ENCODE measurements at regions not wholly inside any gene's neighbourhood (a gene's known extent, or its start where the extent isn't known, plus 50 kb on each side); places are given as distances from the start of the nearest gene placed in this dataset.
"Not testable (repeated sequence)": the region's sequence is repeated elsewhere in the genome, so short reads cannot be mapped to it uniquely, and the experiment has no call there.

GRCh38 chr10:46753763-46754162, 157.5 kb upstream of the PTPN20 start:
- H3K27ac ChIP-seq (ENCODE audit: low read length); H3K9ac ChIP-seq (ENCODE audit: low read length); H3K9me3 ChIP-seq (ENCODE audit: control insufficient read depth, low read depth, low read length); H3K36me3 ChIP-seq (ENCODE audit: control insufficient read depth, low read depth, low read length); H3K27me3 ChIP-seq (ENCODE audit: control insufficient read depth, insufficient read depth, low read length); H3K4me3 ChIP-seq (ENCODE audit: low read length); H3K4me1 ChIP-seq (ENCODE audit: control insufficient read depth, low read depth, low read length): not testable (repeated sequence)

DNA sequence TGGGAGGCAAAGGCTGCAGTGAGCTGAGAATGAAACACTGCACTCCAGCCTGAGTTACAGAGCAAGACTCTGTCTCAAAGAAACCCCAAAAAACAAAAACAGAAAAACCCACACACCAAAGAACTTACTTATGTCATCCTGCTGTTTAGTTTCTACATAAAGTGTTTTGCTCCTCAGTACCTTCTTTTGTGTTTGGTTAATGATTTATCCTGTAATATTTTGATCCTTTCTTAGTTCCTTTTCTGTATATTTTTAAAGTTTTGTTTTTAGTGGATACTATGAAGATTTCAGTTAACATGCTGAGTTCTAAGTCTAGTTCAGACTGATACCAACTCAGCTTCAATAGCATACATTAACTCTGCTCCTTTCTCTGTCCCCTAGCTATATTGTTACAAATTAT, 149.8 kb upstream of the PTPN20 start:
- H3K4me1 ChIP-seq (ENCODE audit: control insufficient read depth, low read depth, low read length); H3K27ac ChIP-seq (ENCODE audit: low read length): not testable (repeated sequence)

GRCh38 chr10:46768515-46769291, 142.5 kb upstream of the PTPN20 start:
- not testable (repeated sequence) for H3K27me3 ChIP-seq (ENCODE audit: control insufficient read depth, insufficient read depth, low read length); H3K27ac ChIP-seq (ENCODE audit: low read length); H3K4me3 ChIP-seq (ENCODE audit: low read length); H3K36me3 ChIP-seq (ENCODE audit: control insufficient read depth, low read depth, low read length); H3K4me1 ChIP-seq (ENCODE audit: control insufficient read depth, low read depth, low read length); H3K9ac ChIP-seq (ENCODE audit: low read length); H3K9me3 ChIP-seq (ENCODE audit: control insufficient read depth, low read depth, low read length)

More for the DNA sequence above, 149.8 kb upstream of the PTPN20 start:
- not testable (repeated sequence) for H3K27me3 ChIP-seq (ENCODE audit: control insufficient read depth, insufficient read depth, low read length); H3K9me3 ChIP-seq (ENCODE audit: control insufficient read depth, low read depth, low read length); H3K36me3 ChIP-seq (ENCODE audit: control insufficient read depth, low read depth, low read length); H3K9ac ChIP-seq (ENCODE audit: low read length); H3K4me3 ChIP-seq (ENCODE audit: low read length)

DNA sequence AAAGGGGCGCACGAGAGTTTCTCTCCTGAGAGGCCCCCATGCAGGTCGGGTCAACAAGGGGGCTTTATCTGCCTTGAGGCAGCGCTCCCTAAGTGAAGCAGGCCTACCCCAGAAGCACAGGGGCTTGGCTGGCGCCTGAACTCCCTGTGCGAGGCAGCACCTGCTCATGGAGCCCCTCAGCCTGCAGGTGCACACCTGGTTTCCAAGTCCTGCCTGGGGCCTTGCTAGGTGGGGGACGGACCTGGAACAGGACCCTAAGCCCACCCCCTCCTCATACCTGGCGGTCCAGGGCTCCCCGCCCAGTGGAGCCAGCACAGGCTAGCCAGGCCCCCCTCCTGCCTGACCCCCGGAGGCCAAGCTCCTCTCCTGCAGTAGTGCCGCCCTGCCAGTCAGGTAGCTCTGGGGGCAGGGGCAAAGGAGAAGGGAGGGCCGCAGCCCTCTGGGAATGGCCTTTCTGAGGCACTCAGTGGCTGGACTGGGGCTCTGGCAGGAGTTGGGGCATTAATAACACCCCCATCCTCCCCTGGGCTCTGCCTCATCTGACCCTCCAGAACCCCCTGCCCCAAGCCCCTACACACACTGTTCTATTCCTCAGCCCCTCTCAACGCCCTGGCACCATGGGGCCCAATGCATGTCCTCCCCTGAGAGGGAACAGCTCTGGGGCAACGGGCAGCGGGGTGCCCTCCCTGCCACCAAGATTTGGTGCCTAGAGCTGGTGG, 137.9 kb upstream of the PTPN20 start:
- not testable (repeated sequence) for H3K27me3 ChIP-seq (ENCODE audit: control insufficient read depth, insufficient read depth, low read length); H3K27ac ChIP-seq (ENCODE audit: low read length); H3K9ac ChIP-seq (ENCODE audit: low read length); H3K9me3 ChIP-seq (ENCODE audit: control insufficient read depth, low read depth, low read length); H3K4me1 ChIP-seq (ENCODE audit: control insufficient read depth, low read depth, low read length); H3K4me3 ChIP-seq (ENCODE audit: low read length); H3K36me3 ChIP-seq (ENCODE audit: control insufficient read depth, low read depth, low read length)

DNA sequence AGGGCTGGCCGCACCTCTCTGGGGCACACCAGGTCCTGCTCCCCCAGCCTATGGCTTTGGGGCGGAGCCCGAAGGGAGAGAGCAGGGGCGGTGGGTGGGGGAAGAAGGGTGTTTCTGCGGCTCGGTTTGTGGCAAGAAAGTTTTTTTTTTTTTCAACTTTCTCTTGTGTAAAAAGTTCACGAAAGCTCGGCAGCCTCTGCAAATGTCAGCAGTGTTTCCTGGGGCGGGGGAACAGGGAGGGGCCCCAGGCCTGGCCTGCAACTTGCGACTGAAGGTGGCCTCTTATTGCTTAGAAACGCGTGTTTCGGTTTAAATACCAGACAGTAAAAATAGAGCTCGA, 137.4 kb upstream of the PTPN20 start:
- H3K9me3 ChIP-seq (ENCODE audit: control insufficient read depth, low read depth, low read length); H3K4me1 ChIP-seq (ENCODE audit: control insufficient read depth, low read depth, low read length); H3K4me3 ChIP-seq (ENCODE audit: low read length); H3K27me3 ChIP-seq (ENCODE audit: control insufficient read depth, insufficient read depth, low read length); H3K9ac ChIP-seq (ENCODE audit: low read length); H3K27ac ChIP-seq (ENCODE audit: low read length); H3K36me3 ChIP-seq (ENCODE audit: control insufficient read depth, low read depth, low read length): not testable (repeated sequence)

DNA sequence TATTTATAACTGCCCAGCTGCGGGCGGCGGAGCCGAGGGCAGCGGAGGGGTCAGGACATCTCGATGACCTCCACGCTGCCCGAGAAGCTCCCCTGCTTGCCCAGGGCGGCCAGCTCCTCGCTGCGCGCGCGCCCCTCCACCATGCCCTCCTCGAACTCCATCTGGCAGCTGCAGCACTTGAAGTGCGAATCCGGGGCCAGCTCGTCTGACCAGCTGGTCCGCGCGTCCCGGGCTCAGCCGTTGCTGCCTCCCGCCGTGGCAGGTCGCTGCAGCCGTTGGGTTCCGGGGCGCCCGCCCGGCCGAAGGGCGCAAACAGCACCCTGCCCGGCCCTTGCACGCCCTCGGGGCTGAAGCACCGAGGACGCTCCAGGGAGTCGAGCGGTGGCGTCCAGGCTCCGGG, 136.9 kb upstream of the PTPN20 start:
- not testable (repeated sequence) for H3K9me3 ChIP-seq (ENCODE audit: control insufficient read depth, low read depth, low read length)

DNA sequence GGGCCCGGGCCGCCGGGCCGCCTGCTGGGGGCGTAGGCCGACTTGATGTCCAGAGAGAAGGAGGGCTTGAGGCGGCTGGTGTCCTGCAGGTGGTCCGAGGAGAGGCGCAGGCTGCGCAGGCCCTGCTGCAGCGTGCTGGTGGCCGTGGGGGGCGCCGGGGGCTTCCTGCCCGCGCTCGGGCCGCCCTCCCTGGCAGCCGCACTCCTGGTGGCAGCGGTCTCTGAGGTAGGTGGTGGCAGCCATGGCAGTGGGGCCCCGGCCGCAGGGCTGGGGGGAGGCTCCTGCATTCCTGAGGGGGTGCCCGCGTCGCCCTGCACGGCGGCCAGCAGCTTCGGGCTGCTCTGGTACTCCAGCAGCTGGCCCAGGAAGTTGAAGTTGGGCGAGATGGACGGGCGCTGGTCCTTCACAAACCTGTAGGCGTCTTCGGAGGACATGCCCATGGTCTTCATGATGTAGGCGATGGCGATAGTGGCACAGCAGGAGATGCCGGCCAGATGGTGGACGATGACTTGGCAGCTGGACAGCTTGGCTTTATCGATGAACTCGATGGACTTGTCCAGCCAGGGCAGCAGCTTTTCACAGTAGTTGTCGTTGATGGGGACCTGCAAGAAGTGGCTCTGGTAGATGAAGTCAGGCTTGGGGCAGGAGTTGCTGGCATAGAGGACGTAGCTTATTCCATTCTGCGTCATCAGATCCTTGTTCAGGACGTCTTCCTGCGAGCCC, 136.1 kb upstream of the PTPN20 start:
- not testable (repeated sequence) for H3K27ac ChIP-seq (ENCODE audit: low read length); H3K4me3 ChIP-seq (ENCODE audit: low read length); H3K27me3 ChIP-seq (ENCODE audit: control insufficient read depth, insufficient read depth, low read length); H3K4me1 ChIP-seq (ENCODE audit: control insufficient read depth, low read depth, low read length); H3K9me3 ChIP-seq (ENCODE audit: control insufficient read depth, low read depth, low read length); H3K9ac ChIP-seq (ENCODE audit: low read length); H3K36me3 ChIP-seq (ENCODE audit: control insufficient read depth, low read depth, low read length)

More for the DNA sequence above, 136.9 kb upstream of the PTPN20 start:
- H3K27ac ChIP-seq (ENCODE audit: low read length); H3K4me3 ChIP-seq (ENCODE audit: low read length); H3K9ac ChIP-seq (ENCODE audit: low read length); H3K36me3 ChIP-seq (ENCODE audit: control insufficient read depth, low read depth, low read length); H3K4me1 ChIP-seq (ENCODE audit: control insufficient read depth, low read depth, low read length); H3K27me3 ChIP-seq (ENCODE audit: control insufficient read depth, insufficient read depth, low read length): not testable (repeated sequence)

DNA sequence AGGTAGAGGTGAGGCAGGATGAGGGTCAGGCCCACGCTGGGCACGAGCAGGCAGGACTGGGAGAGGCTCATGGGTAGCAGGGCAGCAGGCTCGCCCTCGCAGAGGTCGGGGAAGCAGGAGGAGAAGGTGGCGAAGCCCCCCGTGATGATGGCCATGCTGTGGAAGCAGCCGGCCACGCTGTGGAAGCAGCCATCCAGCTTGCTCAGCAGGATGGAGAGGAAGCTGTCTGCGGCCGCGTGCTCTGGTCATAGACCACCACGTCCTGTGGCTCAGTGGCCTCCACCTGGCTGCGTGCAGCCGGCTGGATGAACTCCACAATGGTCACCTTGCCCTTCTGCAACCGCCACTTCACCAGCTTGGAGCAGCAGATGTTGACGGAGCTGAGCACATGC, 135.6 kb upstream of the PTPN20 start:
- not testable (repeated sequence) for H3K27me3 ChIP-seq (ENCODE audit: control insufficient read depth, insufficient read depth, low read length); H3K36me3 ChIP-seq (ENCODE audit: control insufficient read depth, low read depth, low read length); H3K4me3 ChIP-seq (ENCODE audit: low read length); H3K9me3 ChIP-seq (ENCODE audit: control insufficient read depth, low read depth, low read length); H3K4me1 ChIP-seq (ENCODE audit: control insufficient read depth, low read depth, low read length); H3K9ac ChIP-seq (ENCODE audit: low read length); H3K27ac ChIP-seq (ENCODE audit: low read length)

- not testable (repeated sequence) for H3K27me3 ChIP-seq (ENCODE audit: control insufficient read depth, insufficient read depth, low read length); H3K9ac ChIP-seq (ENCODE audit: low read length); H3K4me1 ChIP-seq (ENCODE audit: control insufficient read depth, low read depth, low read length); H3K36me3 ChIP-seq (ENCODE audit: control insufficient read depth, low read depth, low read length); H3K27ac ChIP-seq (ENCODE audit: low read length); H3K4me3 ChIP-seq (ENCODE audit: low read length); H3K9me3 ChIP-seq (ENCODE audit: control insufficient read depth, low read depth, low read length)
Observed at GRCh38 chr10:46779571-46779970, 131.7 kb upstream of the PTPN20 start.

DNA sequence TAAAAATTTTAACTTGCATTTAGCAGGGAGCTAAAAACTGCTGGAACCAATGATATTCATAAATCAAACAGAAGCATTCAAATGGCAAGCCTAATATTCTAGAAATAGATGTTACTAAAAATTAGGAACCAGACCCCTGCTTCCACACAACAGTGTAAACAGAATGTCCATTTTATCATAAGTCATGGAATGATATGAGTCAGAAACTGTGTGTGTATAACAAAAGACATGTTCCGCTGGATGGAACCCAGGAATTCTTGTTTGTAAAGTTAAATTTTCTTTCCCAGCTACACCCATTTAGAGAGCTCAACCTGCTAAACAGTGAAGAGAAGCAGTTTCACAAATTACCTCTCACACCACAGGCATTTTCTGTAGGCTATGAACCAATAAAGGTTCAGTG, 131.1 kb upstream of the PTPN20 start:
- not testable (repeated sequence) for H3K27ac ChIP-seq (ENCODE audit: low read length); H3K9ac ChIP-seq (ENCODE audit: low read length); H3K4me1 ChIP-seq (ENCODE audit: control insufficient read depth, low read depth, low read length); H3K4me3 ChIP-seq (ENCODE audit: low read length); H3K9me3 ChIP-seq (ENCODE audit: control insufficient read depth, low read depth, low read length); H3K36me3 ChIP-seq (ENCODE audit: control insufficient read depth, low read depth, low read length); H3K27me3 ChIP-seq (ENCODE audit: control insufficient read depth, insufficient read depth, low read length)

DNA sequence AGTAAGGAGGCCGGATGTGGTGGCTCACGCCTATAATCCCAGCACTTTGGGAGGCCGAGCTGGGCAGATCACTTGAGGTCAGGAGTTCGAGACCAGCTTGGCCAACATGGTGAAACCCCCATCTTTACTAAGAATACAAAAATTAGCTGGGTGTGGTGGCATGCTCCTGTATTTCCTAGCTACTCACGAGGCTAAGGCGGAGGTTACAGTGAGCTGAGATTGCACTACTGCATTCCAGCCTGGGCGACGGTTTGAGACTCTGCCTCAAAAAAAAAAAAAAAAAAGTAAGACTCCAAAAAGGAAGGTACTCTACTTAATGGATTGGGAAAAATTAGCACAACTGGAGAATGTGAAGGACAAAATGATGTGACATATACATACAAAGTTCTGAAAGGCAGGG, 130.2 kb upstream of the PTPN20 start:
- not testable (repeated sequence) for H3K27ac ChIP-seq (ENCODE audit: low read length); H3K4me3 ChIP-seq (ENCODE audit: low read length); H3K36me3 ChIP-seq (ENCODE audit: control insufficient read depth, low read depth, low read length); H3K27me3 ChIP-seq (ENCODE audit: control insufficient read depth, insufficient read depth, low read length); H3K9ac ChIP-seq (ENCODE audit: low read length); H3K9me3 ChIP-seq (ENCODE audit: control insufficient read depth, low read depth, low read length); H3K4me1 ChIP-seq (ENCODE audit: control insufficient read depth, low read depth, low read length)

Measured in iPS-18a (cell line).